HepG2 (cell line): ENCODE measurements at regions not wholly inside any gene's neighbourhood (a gene's known extent, or its start where the extent isn't known, plus 50 kb on each side); places are given as distances from the start of the nearest gene placed in this dataset.

ENCODE experiments used
- ATAC-seq: fragments of 200-7000 bp; cut with Tn5 transposase; 3 replicates; pipeline ENCODE4 v1.9.1; 2020; ENCODE audit warnings: mild to moderate bottlenecking, moderate library complexity
- BruUV-seq: library from RNA; stranded (reverse); fragments of 400-500 nt; replicated peaks from 2 replicates; lab custom pipeline; 2021; lab: Mats Ljungman, UMichigan
- CTCF ChIA-PET: fragments of 300-600 bp; formaldehyde crosslinking; extraction: SDS; loops from one replicate; lab custom pipeline; 2021; ENCODE audit warnings: low total read pairs, inconsistent platforms, low intra/inter-chr PET ratio; lab: Yijun Ruan, JAX
- POLR2A ChIA-PET: fragments of 350-600 bp; sonication (Branson Sonifier 250); formaldehyde crosslinking; loops from one replicate; lab custom pipeline; 2020; ENCODE audit warnings: antibody characterized with exemption, inconsistent platforms; lab: Yijun Ruan, JAX
- DNase-seq: peaks from one replicate; pipeline ENCODE4 v3.0.0-alpha.2; 2015; ENCODE audit warnings: low spot score
- FAIRE-seq: peaks from 3 replicates; lab custom pipeline; 2011; peaks lifted over from hg19 to GRCh38; lab: Jason Lieb, UNC
- H2AFZ ChIP-seq: one replicate; pipeline ENCODE4 v1.6.1; 2011; ENCODE audit warnings: low read length, inconsistent platforms
- H3K27ac ChIP-seq: fragments of 300-600 bp; 3 replicates; pipeline ENCODE4 v1.8.0; 2011; ENCODE audit warnings: mixed run types, mild to moderate bottlenecking, mixed read lengths, low read length, inconsistent platforms; ENCODE audit not compliant: insufficient read depth; ENCODE audit errors: extremely low read length
- H3K27me3 ChIP-seq, 2 experiments: fragments of 200-600 bp in 1 of 2; 2 replicates in 1 of 2; 3 replicates in 1 of 2; pipeline versions ENCODE4 v1.6.0 to v1.8.0; 2011; ENCODE audit warnings: low read length in 2 of 2, mild to moderate bottlenecking in 2 of 2, moderate library complexity in 2 of 2, inconsistent platforms in 1 of 2; ENCODE audit not compliant: insufficient read depth in 2 of 2, control insufficient read depth in 1 of 2
- H3K36me3 ChIP-seq, 2 experiments: fragments of 200-600 bp in 1 of 2; replicated peaks in 1 of 2; 2 replicates in 1 of 2; 3 replicates in 1 of 2; pipeline versions ENCODE4 v1.5.1 to v1.8.0; 2011; ENCODE audit warnings: low read length in 2 of 2, inconsistent platforms in 1 of 2; ENCODE audit not compliant: insufficient read depth in 2 of 2, control insufficient read depth in 1 of 2
- H3K4me1 ChIP-seq: 2 replicates; pipeline ENCODE4 v1.5.1; 2012; ENCODE audit warnings: low read length, inconsistent platforms; ENCODE audit not compliant: insufficient read depth
- H3K4me2 ChIP-seq: 2 replicates; pipeline ENCODE4 v1.6.0; 2011; ENCODE audit warnings: low read depth, low read length, inconsistent platforms
- H3K4me3 ChIP-seq, 3 experiments: fragments of 200-600 bp in 1 of 3; sonication (generic), shearing (Covaris generic) in 1 of 3; replicated peaks in 1 of 3; 2 replicates each; pipeline ENCODE4 v1.5.1; 2011 to 2016; ENCODE audit warnings: low read length in 3 of 3, inconsistent platforms in 2 of 3, low read depth in 2 of 3, mild to moderate bottlenecking in 2 of 3, control low read depth in 1 of 3, mixed read lengths in 1 of 3; ENCODE audit not compliant: insufficient read depth in 1 of 3
- H3K79me2 ChIP-seq: one replicate; pipeline ENCODE4 v1.6.1; 2011; ENCODE audit warnings: low read length, inconsistent platforms; ENCODE audit not compliant: insufficient read depth
- H3K9ac ChIP-seq: 2 replicates; pipeline ENCODE4 v1.6.0; 2011; ENCODE audit warnings: mild to moderate bottlenecking, low read depth, low read length, inconsistent platforms; ENCODE audit not compliant: insufficient read depth
- H3K9me3 ChIP-seq: 2 replicates; pipeline ENCODE4 v1.5.1; 2012; ENCODE audit warnings: mild to moderate bottlenecking, low read length
- H4K20me1 ChIP-seq: 2 replicates; pipeline ENCODE4 v1.6.0; 2011; ENCODE audit warnings: inconsistent platforms, mild to moderate bottlenecking, low read length, moderate library complexity; ENCODE audit not compliant: insufficient read depth
- AKAP8 ChIP-seq: sonication (generic); formaldehyde crosslinking; IDR thresholded peaks from 2 replicates; pipeline ENCODE4 v1.5.1; 2020; ENCODE audit warnings: mild to moderate bottlenecking, missing genetic modification reagents
- KAT8 ChIP-seq: IDR thresholded peaks from 2 replicates; pipeline ENCODE4 v1.6.1; 2016; ENCODE audit warnings: missing genetic modification reagents, missing compliant biosample characterization
- SOX13 ChIP-seq, 3 experiments: fragments of 450-650 bp in 1 of 3; sonication (generic) in 1 of 3; formaldehyde crosslinking in 1 of 3; IDR thresholded peaks in 2 of 3; conservative IDR thresholded peaks in 1 of 3; 2 replicates each; pipeline versions ENCODE4 v1.5.0 to v1.6.1; 2016 to 2020; ENCODE audit warnings: antibody characterized with exemption in 1 of 3, mild to moderate bottlenecking in 1 of 3, missing compliant biosample characterization in 1 of 3, missing genetic modification reagents in 1 of 3, moderate library complexity in 1 of 3
- SUZ12 ChIP-seq: fragments of 150-350 bp; IDR thresholded peaks from 2 replicates; pipeline ENCODE4 v1.6.1; 2014; ENCODE audit warnings: low read depth, low read length
- TBX3 ChIP-seq: fragments of 450-650 bp; IDR thresholded peaks from 2 replicates; pipeline ENCODE4 v1.6.1; 2017; ENCODE audit warnings: antibody characterized with exemption, mild to moderate bottlenecking, inconsistent platforms, borderline replicate concordance
- TP53 ChIP-seq: sonication (generic); formaldehyde crosslinking; conservative IDR thresholded peaks from 2 replicates; pipeline ENCODE4 v1.4.0; 2020; ENCODE audit warnings: missing genetic modification reagents
- ZBTB20 ChIP-seq: sonication (generic); formaldehyde crosslinking; IDR thresholded peaks from 2 replicates; pipeline ENCODE4 v1.8.1; 2023; ENCODE audit warnings: missing genetic modification reagents, low read depth, mild to moderate bottlenecking, borderline replicate concordance
- ZNF264 ChIP-seq: sonication (generic); formaldehyde crosslinking; IDR thresholded peaks from 2 replicates; pipeline ENCODE4 v1.4.0; 2020; ENCODE audit warnings: missing genetic modification reagents
- ZNF274 ChIP-seq: sonication (generic); formaldehyde crosslinking; IDR thresholded peaks from 2 replicates; pipeline ENCODE4 v1.5.1; 2020; ENCODE audit warnings: mild to moderate bottlenecking, missing genetic modification reagents
- ZNF30 ChIP-seq: sonication (generic); formaldehyde crosslinking; IDR thresholded peaks from 2 replicates; pipeline ENCODE4 v1.5.0; 2020; ENCODE audit warnings: mild to moderate bottlenecking, missing genetic modification reagents
- ZNF878 ChIP-seq: sonication (generic); formaldehyde crosslinking; IDR thresholded peaks from 2 replicates; pipeline ENCODE4 v1.8.1; 2023; ENCODE audit warnings: mild to moderate bottlenecking, missing genetic modification reagents, moderate library complexity
- ZSCAN22 ChIP-seq: sonication (generic); formaldehyde crosslinking; IDR thresholded peaks from 2 replicates; pipeline ENCODE4 v1.4.0; 2020; ENCODE audit warnings: mild to moderate bottlenecking, missing genetic modification reagents
- WGBS: methylation state at CpG from one replicate; pipeline ENCODE4 v1.1.6; 2017; ENCODE audit warnings: low lambda C conversion rate; 5-methylcytosine and 5-hydroxymethylcytosine counted together
- in situ Hi-C: cut with HindIII; loops from 2 replicates; pipeline ENCODE4 v1.10.0; 2017; ENCODE audit warnings: low pct_unique_long_range_greater_than_20kb; ENCODE audit not compliant: extremely low pct_ligation_motif_present
- intact Hi-C: fragments of 100-400 bp; cut with micrococcal nuclease; formaldehyde crosslinking; loops from one replicate; pipeline ENCODE4 v1.10.0; 2022; ENCODE audit not compliant: unreplicated experiment
- TF ChIP-seq, protein P1 (sequence below): sonication (generic); formaldehyde crosslinking; IDR thresholded peaks from 2 replicates; pipeline ENCODE4 v1.4.0; 2020; ENCODE audit warnings: missing genetic modification reagents
- TF ChIP-seq, protein P2 (sequence below): sonication (generic); formaldehyde crosslinking; IDR thresholded peaks from 2 replicates; pipeline ENCODE4 v1.5.1; 2020; ENCODE audit warnings: missing genetic modification reagents, mild to moderate bottlenecking, borderline replicate concordance
- TF ChIP-seq, protein P3 (sequence below): sonication (generic); formaldehyde crosslinking; IDR thresholded peaks from 2 replicates; pipeline ENCODE4 v1.5.0; 2020; ENCODE audit warnings: missing genetic modification reagents, mild to moderate bottlenecking, borderline replicate concordance

GRCh38 chr7:131035088-131035770, 292.4 kb upstream of the MKLN1 start:
- Histone ChIP-seq H3K9ac (no peak overlapping the region), H3K4me2 (no peak overlapping the region), H3K9me3 (no peaks in the 10 kb centered on the region), H3K4me1 (peaks cover 5% of the 10 kb centered on the region), H3K79me2 (peaks cover 33% of the 10 kb centered on the region), H3K4me3 (no peak overlapping the region), H2AFZ (no peak overlapping the region), H3K36me3 (peaks cover 2 to 11% of the 10 kb centered on the region in 2 experiments; a peak in 1 of 5 replicates), H3K27me3 (no peaks in the 10 kb centered on the region), H4K20me1 (peaks cover 11% of the 10 kb centered on the region), H3K27ac (no peak overlapping the region)
- no TSS peak for BruUV-seq
- intact Hi-C loops (no loop called here), in situ Hi-C loops (no loop called here)
- POLR2A ChIA-PET: interaction anchor here (0.6 kb wide), 1 partner anchor 74 kb away, joined by 3 read pairs; no protein-coding TSS in a partner anchor
- 96% methylated on average over 8 of the region's 8 CpGs for WGBS
- DNase-seq (no peak), ATAC-seq (no peak), FAIRE-seq (no peak)
- TF ChIP-seq ZNF264: no peak
- no peak for TF ChIP-seq ZSCAN22 (CRISPR knock-in tag)
- no peak for TF ChIP-seq TP53 (CRISPR knock-in tag)
- TF ChIP-seq ZBTB20: no peak
- no peak for TF ChIP-seq SOX13 (IDR thresholded peaks at IDR 0.05)
- TF ChIP-seq SOX13 (CRISPR knock-in tag; conservative IDR thresholded peaks at IDR 0.05 in 1 of 2, IDR thresholded peaks at IDR 0.05 in 1 of 2): no peak
- CTCF ChIA-PET: no interaction called here

DNA sequence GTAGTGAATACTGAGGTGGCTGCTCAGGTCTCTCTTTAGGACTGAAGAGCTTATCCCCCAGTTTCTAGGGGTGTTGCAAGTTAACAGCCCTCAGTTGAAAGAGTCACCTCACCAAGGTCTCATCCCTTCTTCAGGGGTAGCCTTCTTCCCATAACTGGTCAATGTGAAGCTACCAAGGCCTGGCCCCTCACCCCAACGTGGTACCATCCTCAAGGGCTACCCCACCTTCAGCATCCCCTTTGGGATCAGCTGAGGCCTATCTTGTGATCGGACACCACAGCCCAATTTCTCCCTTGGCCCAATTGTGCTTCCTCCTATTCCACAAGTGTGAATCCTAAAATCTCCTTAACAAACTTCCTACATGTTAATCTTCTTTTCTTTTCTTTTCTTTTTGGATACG, 289.5 kb upstream of the MKLN1 start:
- Histone ChIP-seq H3K27ac (no peak overlapping the region), H4K20me1 (peaks cover 19% of the 10 kb centered on the region)
- no peak for TF ChIP-seq ZNF878 (CRISPR knock-in tag)
- TF ChIP-seq, protein P1, sequence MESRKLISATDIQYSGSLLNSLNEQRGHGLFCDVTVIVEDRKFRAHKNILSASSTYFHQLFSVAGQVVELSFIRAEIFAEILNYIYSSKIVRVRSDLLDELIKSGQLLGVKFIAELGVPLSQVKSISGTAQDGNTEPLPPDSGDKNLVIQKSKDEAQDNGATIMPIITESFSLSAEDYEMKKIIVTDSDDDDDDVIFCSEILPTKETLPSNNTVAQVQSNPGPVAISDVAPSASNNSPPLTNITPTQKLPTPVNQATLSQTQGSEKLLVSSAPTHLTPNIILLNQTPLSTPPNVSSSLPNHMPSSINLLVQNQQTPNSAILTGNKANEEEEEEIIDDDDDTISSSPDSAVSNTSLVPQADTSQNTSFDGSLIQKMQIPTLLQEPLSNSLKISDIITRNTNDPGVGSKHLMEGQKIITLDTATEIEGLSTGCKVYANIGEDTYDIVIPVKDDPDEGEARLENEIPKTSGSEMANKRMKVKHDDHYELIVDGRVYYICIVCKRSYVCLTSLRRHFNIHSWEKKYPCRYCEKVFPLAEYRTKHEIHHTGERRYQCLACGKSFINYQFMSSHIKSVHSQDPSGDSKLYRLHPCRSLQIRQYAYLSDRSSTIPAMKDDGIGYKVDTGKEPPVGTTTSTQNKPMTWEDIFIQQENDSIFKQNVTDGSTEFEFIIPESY (CRISPR knock-in tag): no peak
- no peak for TF ChIP-seq TBX3
- TF ChIP-seq ZNF274: no peak
- TF ChIP-seq, protein P2, sequence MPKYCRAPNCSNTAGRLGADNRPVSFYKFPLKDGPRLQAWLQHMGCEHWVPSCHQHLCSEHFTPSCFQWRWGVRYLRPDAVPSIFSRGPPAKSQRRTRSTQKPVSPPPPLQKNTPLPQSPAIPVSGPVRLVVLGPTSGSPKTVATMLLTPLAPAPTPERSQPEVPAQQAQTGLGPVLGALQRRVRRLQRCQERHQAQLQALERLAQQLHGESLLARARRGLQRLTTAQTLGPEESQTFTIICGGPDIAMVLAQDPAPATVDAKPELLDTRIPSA: no peak
- TF ChIP-seq ZNF30 (CRISPR knock-in tag): no peak
- TF ChIP-seq SUZ12: no peak
- no peak for TF ChIP-seq KAT8
- TF ChIP-seq AKAP8 (CRISPR knock-in tag): no peak
- TF ChIP-seq, protein P3, sequence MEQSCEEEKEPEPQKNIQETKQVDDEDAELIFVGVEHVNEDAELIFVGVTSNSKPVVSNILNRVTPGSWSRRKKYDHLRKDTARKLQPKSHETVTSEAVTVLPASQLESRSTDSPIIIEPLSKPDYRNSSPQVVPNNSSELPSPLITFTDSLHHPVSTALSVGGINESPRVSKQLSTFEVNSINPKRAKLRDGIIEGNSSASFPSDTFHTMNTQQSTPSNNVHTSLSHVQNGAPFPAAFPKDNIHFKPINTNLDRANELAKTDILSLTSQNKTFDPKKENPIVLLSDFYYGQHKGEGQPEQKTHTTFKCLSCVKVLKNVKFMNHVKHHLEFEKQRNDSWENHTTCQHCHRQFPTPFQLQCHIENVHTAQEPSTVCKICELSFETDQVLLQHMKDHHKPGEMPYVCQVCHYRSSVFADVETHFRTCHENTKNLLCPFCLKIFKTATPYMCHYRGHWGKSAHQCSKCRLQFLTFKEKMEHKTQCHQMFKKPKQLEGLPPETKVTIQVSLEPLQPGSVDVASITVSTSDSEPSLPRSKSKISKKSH (CRISPR knock-in tag): no peak

More for the DNA sequence above, 289.5 kb upstream of the MKLN1 start:
- DNase-seq (no peak), ATAC-seq (no peak), FAIRE-seq (no peak)
- in situ Hi-C loops (no loop called here), intact Hi-C loops (no loop called here)
- CTCF ChIA-PET: no interaction called here
- H3K27me3 ChIP-seq: no peaks in the 10 kb centered on the region
- H3K9me3 ChIP-seq: no peaks in the 10 kb centered on the region
- no peak overlapping the region for H3K9ac ChIP-seq
- H3K79me2 ChIP-seq: peaks cover 34% of the 10 kb centered on the region
- 80% methylated on average over 3 of the region's 3 CpGs for WGBS
- H3K4me2 ChIP-seq: no peak overlapping the region
- POLR2A ChIA-PET: no interaction called here
- BruUV-seq: no TSS peak
- H3K4me1 ChIP-seq: peaks cover 15% of the 10 kb centered on the region
- no peak overlapping the region for H3K4me3 ChIP-seq
- H2AFZ ChIP-seq: no peak overlapping the region
- H3K36me3 ChIP-seq: peaks cover 2 to 8% of the 10 kb centered on the region in 2 experiments; a peak in 1 of 5 replicates
